Liver (tissue), 8 donors: ENCODE measurements at regions not wholly inside any gene's neighbourhood (a gene's known extent, or its start where the extent isn't known, plus 50 kb on each side); places are given as distances from the start of the nearest gene placed in this dataset.

Experiments
- DNase-seq: peaks from one replicate; pipeline ENCODE4 v3.0.0-alpha.2; 2017; ENCODE audit warnings: low spot score
- H3K27ac ChIP-seq, 2 donors: one replicate each; pipeline ENCODE4 v1.7.0; 2013; ENCODE audit warnings: inconsistent platforms in 2 of 2, low read length in 2 of 2, control low read depth in 1 of 2, low read depth in 1 of 2, mild to moderate bottlenecking in 1 of 2
- H3K27me3 ChIP-seq, 4 donors: one replicate each; pipeline versions ENCODE4 v1.6.1 to v1.7.0; 2013; ENCODE audit warnings: low read length in 3 of 4, inconsistent platforms in 1 of 4, mild to moderate bottlenecking in 1 of 4, moderate library complexity in 1 of 4; ENCODE audit not compliant: control insufficient read depth in 4 of 4, insufficient read depth in 4 of 4
- H3K36me3 ChIP-seq, 4 donors: one replicate each; pipeline versions ENCODE4 v1.6.1 to v1.7.0; 2013; ENCODE audit warnings: low read length in 3 of 4, mild to moderate bottlenecking in 3 of 4, low read depth in 1 of 4, moderate library complexity in 1 of 4; ENCODE audit not compliant: control insufficient read depth in 4 of 4, insufficient read depth in 3 of 4
- H3K4me1 ChIP-seq, 4 donors: one replicate each; pipeline versions ENCODE4 v1.6.1 to v1.7.0; 2013; ENCODE audit warnings: low read length in 3 of 4, mild to moderate bottlenecking in 3 of 4, moderate library complexity in 1 of 4; ENCODE audit not compliant: control insufficient read depth in 4 of 4, insufficient read depth in 4 of 4
- H3K4me3 ChIP-seq, 3 donors: one replicate each; pipeline versions ENCODE4 v1.6.1 to v1.7.0; 2013; ENCODE audit warnings: low read length in 3 of 3, control low read depth in 1 of 3, low read depth in 1 of 3, mild to moderate bottlenecking in 1 of 3
- H3K9ac ChIP-seq, 2 donors: one replicate each; pipeline ENCODE4 v1.7.0; 2013; ENCODE audit warnings: low read length in 2 of 2, mild to moderate bottlenecking in 2 of 2, moderate library complexity in 2 of 2, control low read depth in 1 of 2, low read depth in 1 of 2
- H3K9me3 ChIP-seq, 4 donors: one replicate each; pipeline versions ENCODE4 v1.6.1 to v1.7.0; 2013; ENCODE audit warnings: low read length in 3 of 4; ENCODE audit not compliant: control insufficient read depth in 4 of 4
- CTCF ChIP-seq: fragments of 150-350 bp; IDR thresholded peaks from 2 replicates; pipeline ENCODE4 v1.5.1; 2017; ENCODE audit warnings: improper control_type of control experiment, low read depth, low read length; ENCODE audit not compliant: missing input control
- EGR1 ChIP-seq, 2 donors: IDR thresholded peaks; 2 replicates each; pipeline ENCODE4 v1.6.1; 2016 to 2018; ENCODE audit warnings: antibody characterized with exemption in 2 of 2, low read depth in 2 of 2
- FOXA2 ChIP-seq: IDR thresholded peaks from 2 replicates; pipeline ENCODE4 v1.6.1; 2016; ENCODE audit warnings: antibody characterized with exemption
- HNF4A ChIP-seq, 2 donors: conservative IDR thresholded peaks; 2 replicates each; pipeline ENCODE4 v1.6.1; 2016; ENCODE audit warnings: antibody characterized with exemption in 2 of 2, mild to moderate bottlenecking in 2 of 2
- JUND ChIP-seq, 2 donors: IDR thresholded peaks; 2 replicates each; pipeline ENCODE4 v1.6.1; 2016; ENCODE audit warnings: antibody characterized with exemption in 2 of 2
- NR2F2 ChIP-seq: IDR thresholded peaks from 2 replicates; pipeline ENCODE4 v1.6.1; 2016; ENCODE audit warnings: antibody characterized with exemption
- RAD21 ChIP-seq, 2 donors: IDR thresholded peaks; 2 replicates each; pipeline ENCODE4 v1.6.1; 2016; ENCODE audit warnings: antibody characterized with exemption in 2 of 2, mild to moderate bottlenecking in 2 of 2
- REST ChIP-seq: IDR thresholded peaks from 2 replicates; pipeline ENCODE4 v1.6.1; 2016; ENCODE audit warnings: antibody characterized with exemption, mild to moderate bottlenecking
- RXRA ChIP-seq, 2 donors: IDR thresholded peaks; 2 replicates each; pipeline ENCODE4 v1.6.1; 2017 to 2018; ENCODE audit warnings: antibody characterized with exemption in 2 of 2, mild to moderate bottlenecking in 1 of 2
- SP1 ChIP-seq: IDR thresholded peaks from 2 replicates; pipeline ENCODE4 v1.6.1; 2018; ENCODE audit warnings: antibody characterized with exemption, mild to moderate bottlenecking
- TAF1 ChIP-seq: conservative IDR thresholded peaks from 2 replicates; pipeline ENCODE4 v1.6.1; 2016; ENCODE audit warnings: antibody characterized with exemption, mild to moderate bottlenecking
- YY1 ChIP-seq: IDR thresholded peaks from 2 replicates; pipeline ENCODE4 v1.6.1; 2016; ENCODE audit warnings: antibody characterized with exemption, mild to moderate bottlenecking
- ZBTB33 ChIP-seq: IDR thresholded peaks from 2 replicates; pipeline ENCODE4 v1.6.1; 2016; ENCODE audit warnings: antibody characterized with exemption
- WGBS: extraction: QIAGEN DNeasy Blood & Tissue Kit; methylation state at CpG from one replicate; pipeline ENCODE4 v1.1.7; 2013; 5-methylcytosine and 5-hydroxymethylcytosine counted together
- TF ChIP-seq, protein P1 (sequence below): IDR thresholded peaks from 2 replicates; pipeline ENCODE4 v1.6.1; 2016; ENCODE audit warnings: antibody characterized with exemption
- donor health status: healthy.
- donor health status: healthy.
- donor health status: healthy.
- donor health status: healthy.
- donor health status: healthy.

- Histone ChIP-seq H3K4me1 (no peaks in the 10 kb centered on the region), H3K9me3 (no peaks in the 10 kb centered on the region), H3K36me3 (no peaks in the 10 kb centered on the region), H3K27ac (no peak overlapping the region), H3K9ac (no peak overlapping the region), H3K4me3 (no peak overlapping the region), H3K27me3 (no peaks in the 10 kb centered on the region)
- no peak for TF ChIP-seq EGR1 (IDR thresholded peaks at IDR 0.05; ENCODE audit: low read depth in 2 of 2)
- peak; percentile 29 to 48 for TF ChIP-seq RAD21 (IDR thresholded peaks at IDR 0.05)
- TF ChIP-seq REST, result no peak
- DNase-seq, result no peak
- 54% methylated on average over 4 of the region's 4 CpGs for WGBS
Measured at GRCh38 chr15:81809543-81809942, 236.3 kb downstream of the MEX3B start.

DNA sequence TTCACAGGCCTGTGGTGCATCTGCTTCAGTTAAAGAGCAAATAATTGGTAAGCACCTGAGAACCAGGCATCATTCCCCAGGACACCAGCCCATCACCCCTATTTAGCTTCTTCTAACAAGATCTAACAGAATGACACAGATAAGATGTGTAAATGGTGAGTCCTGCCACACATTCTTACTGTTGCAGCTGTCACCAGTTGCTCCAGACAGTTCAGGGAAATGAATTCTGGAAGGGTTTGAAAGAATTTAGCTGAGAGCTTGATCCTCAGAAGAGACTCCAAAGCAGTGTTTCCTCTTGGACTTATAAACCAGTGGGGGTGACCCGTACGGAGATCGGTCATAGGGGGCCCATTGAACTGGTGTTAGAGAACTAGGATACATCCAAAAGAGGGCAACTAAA lies 238.0 kb downstream of the MEX3B start:
- no peak for TF ChIP-seq RAD21 (IDR thresholded peaks at IDR 0.05)
- no peak for TF ChIP-seq HNF4A (conservative IDR thresholded peaks at IDR 0.05)
- TF ChIP-seq CTCF, result no peak
- H3K4me1 ChIP-seq, result no peaks in the 10 kb centered on the region
- H3K27me3 ChIP-seq, result no peaks in the 10 kb centered on the region
- no peak for DNase-seq
- no peaks in the 10 kb centered on the region for H3K36me3 ChIP-seq
- 72% methylated on average over 3 of the region's 3 CpGs for WGBS
- no peak overlapping the region for H3K9ac ChIP-seq
- H3K4me3 ChIP-seq, result no peak overlapping the region
- no peaks in the 10 kb centered on the region for H3K9me3 ChIP-seq
- H3K27ac ChIP-seq, result no peak overlapping the region

GRCh38 chr15:81807186-81807585 lies 238.6 kb downstream of the MEX3B start:
- 76% methylated on average over 2 of the region's 2 CpGs for WGBS

More at GRCh38 chr15:81807186-81807585, 238.6 kb downstream of the MEX3B start:
- no peak overlapping the region for H3K27ac ChIP-seq
- no peak overlapping the region for H3K9ac ChIP-seq
- no peak for DNase-seq
- H3K27me3 ChIP-seq, result no peaks in the 10 kb centered on the region
- no peak overlapping the region for H3K4me3 ChIP-seq
- no peaks in the 10 kb centered on the region for H3K9me3 ChIP-seq
- H3K36me3 ChIP-seq, result no peaks in the 10 kb centered on the region
- H3K4me1 ChIP-seq, result no peaks in the 10 kb centered on the region
- no peak for TF ChIP-seq HNF4A (conservative IDR thresholded peaks at IDR 0.05)
- no peak for TF ChIP-seq NR2F2
- TF ChIP-seq, protein P1, sequence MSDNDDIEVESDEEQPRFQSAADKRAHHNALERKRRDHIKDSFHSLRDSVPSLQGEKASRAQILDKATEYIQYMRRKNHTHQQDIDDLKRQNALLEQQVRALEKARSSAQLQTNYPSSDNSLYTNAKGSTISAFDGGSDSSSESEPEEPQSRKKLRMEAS, result no peak
- TF ChIP-seq SP1, result no peak
- no peak for TF ChIP-seq YY1
- TF ChIP-seq ZBTB33, result no peak
- TF ChIP-seq JUND (IDR thresholded peaks at IDR 0.05), result no peak
- TF ChIP-seq TAF1, result no peak
- TF ChIP-seq RXRA (IDR thresholded peaks at IDR 0.05), result no peak
- no peak for TF ChIP-seq FOXA2
